ENCODE measurements at regions not wholly inside any gene's neighbourhood (a gene's known extent, or its start where the extent isn't known, plus 50 kb on each side); places are given as distances from the start of the nearest gene placed in this dataset.
"Not testable (repeated sequence)": the region's sequence is repeated elsewhere in the genome, so short reads cannot be mapped to it uniquely, and the experiment has no call there.

GRCh38 chr6:4636191-4636880, 139.9 kb upstream of the CDYL start:
- no peak for DNase-seq (ENCODE audit: low spot score)
- intact Hi-C loops (cut with DNase I), result no loop called here

GRCh38 chr6:4635666-4636065, 140.5 kb upstream of the CDYL start:
- no peak for DNase-seq (ENCODE audit: low spot score)
- intact Hi-C loops (cut with DNase I), result no loop called here

GRCh38 chr6:4632421-4632820, 143.8 kb upstream of the CDYL start:
- intact Hi-C loops (cut with DNase I), result no loop called here
- no peak for DNase-seq (ENCODE audit: low spot score)

GRCh38 chr6:4629789-4630188, 146.4 kb upstream of the CDYL start:
- intact Hi-C loops (cut with DNase I); DNase-seq (ENCODE audit: low spot score): not testable (repeated sequence)

GRCh38 chr6:4625557-4625956, 150.6 kb upstream of the CDYL start:
- no peak for DNase-seq (ENCODE audit: low spot score)
- intact Hi-C loops (cut with DNase I), result no loop called here

GRCh38 chr6:4624726-4625125, 151.5 kb upstream of the CDYL start:
- intact Hi-C loops (cut with DNase I), result no loop called here
- DNase-seq (ENCODE audit: low spot score), result no peak

- intact Hi-C loops (cut with DNase I), result no loop called here
- DNase-seq (ENCODE audit: low spot score), result no peak
Measured at GRCh38 chr6:4620284-4621151, 155.7 kb upstream of the CDYL start.

- intact Hi-C loops (cut with DNase I), result no loop called here
- DNase-seq (ENCODE audit: low spot score), result no peak
Measured at GRCh38 chr6:4616311-4616710, 159.9 kb upstream of the CDYL start.

- intact Hi-C loops (cut with DNase I), result no loop called here
- no peak for DNase-seq (ENCODE audit: low spot score)
Measured at GRCh38 chr6:4615891-4616290, 160.3 kb upstream of the CDYL start.

- intact Hi-C loops (cut with DNase I), result no loop called here
- no peak for DNase-seq (ENCODE audit: low spot score)
Measured at GRCh38 chr6:4615231-4615630, 161.0 kb upstream of the CDYL start.

GRCh38 chr6:4614637-4615036, 161.6 kb upstream of the CDYL start:
- intact Hi-C loops (cut with DNase I), result no loop called here
- DNase-seq (ENCODE audit: low spot score), result no peak

GRCh38 chr6:4613795-4614194, 162.4 kb upstream of the CDYL start:
- intact Hi-C loops (cut with DNase I), result no loop called here
- DNase-seq (ENCODE audit: low spot score), result no peak

GRCh38 chr6:4613381-4613780, 162.8 kb upstream of the CDYL start:
- intact Hi-C loops (cut with DNase I), result no loop called here
- DNase-seq (ENCODE audit: low spot score), result no peak

GRCh38 chr6:4612636-4613171, 163.5 kb upstream of the CDYL start:
- intact Hi-C loops (cut with DNase I), result no loop called here
- DNase-seq (ENCODE audit: low spot score), result peak; percentile 88

- intact Hi-C loops (cut with DNase I), result no loop called here
- DNase-seq (ENCODE audit: low spot score), result no peak
Measured at GRCh38 chr6:4611429-4612129, 164.6 kb upstream of the CDYL start.

- peak; percentile 85 for DNase-seq (ENCODE audit: low spot score)
- intact Hi-C loops (cut with DNase I), result no loop called here
Measured at GRCh38 chr6:4610256-4610655, 165.9 kb upstream of the CDYL start.

- intact Hi-C loops (cut with DNase I), result no loop called here
- DNase-seq (ENCODE audit: low spot score), result no peak
Measured at GRCh38 chr6:4608361-4609115, 167.7 kb upstream of the CDYL start.

- intact Hi-C loops (cut with DNase I), result no loop called here
- no peak for DNase-seq (ENCODE audit: low spot score)
Measured at GRCh38 chr6:4607793-4608192, 168.4 kb upstream of the CDYL start.
